HK-2 (cell line): ENCODE measurements at regions not wholly inside any gene's neighbourhood (a gene's known extent, or its start where the extent isn't known, plus 50 kb on each side); places are given as distances from the start of the nearest gene placed in this dataset.
"Not testable (repeated sequence)": the region's sequence is repeated elsewhere in the genome, so short reads cannot be mapped to it uniquely, and the experiment has no call there.

ENCODE experiments used
- DNase-seq: peaks from one replicate; pipeline ENCODE4 v3.0.0-alpha.2; 2018; ENCODE audit not compliant: unreplicated experiment

DNA sequence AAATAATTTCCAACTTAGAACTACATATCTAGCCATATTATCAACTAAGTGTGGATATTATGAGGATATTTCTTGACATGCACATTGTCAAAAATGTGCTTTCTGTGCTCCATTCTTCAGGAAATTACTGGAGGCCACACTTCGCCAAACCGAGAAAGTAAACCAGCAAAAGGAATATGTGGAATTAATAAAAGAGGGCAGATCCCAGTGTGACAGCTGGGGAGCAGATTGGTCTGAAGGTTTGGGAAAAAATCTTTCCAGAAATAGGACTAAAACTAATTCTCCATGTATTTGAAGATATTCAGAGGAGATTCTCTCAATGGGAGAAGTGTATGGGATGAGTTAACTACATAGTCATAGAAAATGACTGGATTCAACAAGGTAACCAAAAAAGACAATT is 546.9 kb upstream of the API5 start:
- no peak for DNase-seq

DNA sequence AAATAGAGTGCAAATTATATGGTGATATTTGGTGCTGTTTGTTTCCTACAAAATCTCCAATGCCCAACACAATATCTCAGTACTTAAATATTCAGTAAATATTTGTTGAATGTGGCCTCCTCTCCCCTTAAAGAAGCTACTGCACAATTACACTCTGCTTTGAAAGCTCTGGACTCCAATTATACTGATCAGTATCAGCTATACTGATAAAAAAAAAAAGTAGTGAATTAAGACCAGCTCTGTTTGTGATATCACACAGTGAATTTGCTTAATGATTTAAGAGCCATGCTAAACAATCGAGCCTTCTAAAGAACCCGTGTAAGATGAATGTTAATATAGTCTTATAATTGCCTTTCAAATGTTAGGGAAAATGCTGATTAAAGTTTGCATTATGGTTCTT is 543.2 kb upstream of the API5 start:
- DNase-seq = no peak

DNA sequence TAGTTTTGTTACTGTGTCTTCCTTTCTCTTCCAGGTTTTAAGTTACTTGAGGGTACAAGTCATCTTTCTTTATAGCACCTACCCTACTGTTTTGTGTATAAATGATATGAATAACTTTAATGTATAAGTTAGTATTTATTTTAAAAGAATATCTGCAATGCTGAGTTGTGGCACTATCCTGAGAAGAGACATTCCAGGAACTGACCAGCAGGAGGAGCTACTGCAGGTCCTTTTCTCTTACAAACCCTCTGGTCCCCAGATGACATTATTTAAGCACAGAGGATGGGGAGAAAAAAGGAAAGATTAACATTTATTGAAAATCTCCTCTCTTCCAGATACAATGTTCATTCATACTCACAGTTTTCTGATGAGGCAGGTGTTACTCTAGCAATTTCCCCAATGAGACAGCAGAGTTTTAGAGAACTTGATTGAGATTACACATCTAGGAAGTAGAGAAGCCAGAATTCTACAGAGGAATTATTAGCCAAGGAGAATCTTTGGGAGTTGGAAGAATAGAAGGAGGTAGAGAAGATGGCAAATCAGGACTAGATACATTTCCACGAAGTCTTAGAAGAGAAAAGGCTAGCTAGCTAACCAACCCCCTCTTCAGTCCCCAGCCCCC is 541.2 kb upstream of the API5 start:
- peak; percentile 2 for DNase-seq

DNA sequence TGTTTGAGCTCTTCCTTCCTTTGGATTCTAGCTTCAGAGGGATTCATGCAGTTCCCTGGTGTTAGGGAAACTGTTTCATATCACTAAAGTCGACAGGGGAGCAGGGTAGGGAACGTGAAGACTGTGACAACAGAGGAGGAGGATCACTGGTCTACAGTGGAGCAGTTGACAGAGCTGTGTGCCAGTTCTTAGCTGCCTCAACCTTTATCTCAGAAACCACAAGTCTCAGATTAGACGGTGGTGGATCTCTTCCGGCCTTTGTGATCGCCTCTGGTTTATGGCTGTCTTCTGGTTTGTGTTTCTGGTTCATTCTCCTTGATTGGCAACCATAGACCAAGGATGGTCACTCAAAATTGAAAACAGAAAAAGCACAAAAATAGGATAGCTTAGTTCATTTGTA is 538.9 kb upstream of the API5 start:
- DNase-seq = no peak

DNA sequence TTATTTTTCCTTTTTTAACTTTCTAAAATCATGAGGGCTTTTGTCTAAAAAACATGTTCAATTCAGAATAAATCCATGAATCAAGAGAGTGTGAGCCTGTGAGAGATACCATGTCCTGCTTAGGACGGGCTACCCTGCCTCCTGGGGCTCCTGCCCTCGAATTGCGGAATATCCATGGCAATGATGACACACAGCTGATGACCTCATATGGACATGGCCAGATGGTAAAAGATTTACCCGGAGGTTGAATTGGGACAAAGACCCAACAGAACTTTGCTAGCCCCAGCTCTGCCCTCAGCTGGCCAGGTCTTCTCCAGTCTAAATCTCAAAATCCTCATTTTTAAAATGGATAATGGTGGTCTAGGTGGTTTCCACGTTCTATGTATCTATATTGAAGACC is 538.1 kb upstream of the API5 start:
- no peak for DNase-seq

DNA sequence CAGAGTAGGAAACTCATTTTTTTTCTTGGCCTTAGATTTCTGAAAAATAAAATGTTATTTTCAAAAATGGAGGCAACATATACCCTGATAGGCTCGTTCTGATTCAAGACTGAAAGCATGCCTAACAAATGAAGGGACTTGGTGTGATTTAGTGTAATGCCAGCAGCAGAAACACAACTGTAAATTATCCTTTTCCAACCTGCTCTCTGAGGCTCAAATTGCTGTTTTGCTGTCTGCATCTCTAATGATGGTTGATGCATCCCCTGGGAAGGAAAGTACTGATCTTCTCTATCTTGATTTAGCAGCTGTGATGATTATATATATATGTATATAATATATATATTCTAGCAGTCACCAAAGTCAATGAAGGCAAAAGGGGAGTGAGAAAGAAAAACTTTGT is 537.2 kb upstream of the API5 start:
- DNase-seq = no peak

DNA sequence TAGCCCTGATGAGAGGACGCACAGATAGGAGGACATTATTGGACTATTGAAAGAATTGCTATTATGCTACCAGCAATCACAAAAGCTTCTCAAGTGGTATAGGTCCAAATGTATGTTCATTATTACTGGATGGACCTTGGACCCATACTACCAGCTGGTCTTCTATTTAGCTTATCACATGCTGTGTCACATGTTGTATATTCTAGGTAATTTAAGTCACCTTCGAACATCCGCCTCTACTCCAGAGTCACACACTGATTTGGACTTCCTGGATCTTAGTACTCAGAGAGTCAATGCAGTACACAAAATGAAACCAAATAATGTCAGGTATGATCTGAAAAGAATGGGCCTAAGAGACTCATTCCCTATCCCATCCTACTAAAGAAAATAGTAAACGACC is 534.0 kb upstream of the API5 start:
- DNase-seq = no peak

DNA sequence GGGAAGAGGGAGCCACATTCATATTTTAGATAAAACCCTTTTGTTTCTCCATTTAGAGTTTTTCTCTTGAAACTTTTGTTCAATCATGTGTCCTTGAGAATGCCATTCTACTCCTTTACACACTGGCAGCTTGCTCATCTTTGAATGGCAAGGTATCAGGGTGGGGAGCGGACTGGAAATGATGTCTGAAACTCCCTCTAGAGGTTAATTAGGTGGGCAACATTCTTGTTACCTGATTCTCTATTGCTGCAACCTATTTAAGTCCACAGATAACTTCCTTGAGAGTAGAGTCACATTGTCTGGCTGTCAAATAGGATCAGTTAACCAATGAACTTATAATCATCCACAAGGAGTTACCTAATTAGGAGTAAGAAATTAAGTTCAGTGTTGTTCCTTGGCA is 533.6 kb upstream of the API5 start:
- no peak for DNase-seq

DNA sequence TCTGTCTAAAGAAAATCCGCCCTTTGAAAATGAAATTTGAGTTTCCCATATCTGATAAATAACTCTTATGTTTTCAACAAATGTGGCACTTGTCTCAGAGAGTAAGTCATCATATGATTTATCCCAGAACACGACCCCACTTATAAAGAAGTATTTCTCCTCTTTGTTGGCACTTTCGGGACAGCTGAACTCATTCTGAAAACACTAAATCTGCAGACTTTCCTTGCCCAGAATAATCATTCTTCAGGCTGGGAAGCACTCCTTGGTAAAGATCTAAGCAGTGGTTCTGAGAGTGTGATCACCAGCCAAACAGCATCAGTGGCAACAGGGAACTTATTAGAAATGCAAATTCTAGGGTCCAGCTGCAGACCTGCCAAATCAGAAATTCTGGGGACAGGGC is 532.2 kb upstream of the API5 start:
- DNase-seq = no peak

DNA sequence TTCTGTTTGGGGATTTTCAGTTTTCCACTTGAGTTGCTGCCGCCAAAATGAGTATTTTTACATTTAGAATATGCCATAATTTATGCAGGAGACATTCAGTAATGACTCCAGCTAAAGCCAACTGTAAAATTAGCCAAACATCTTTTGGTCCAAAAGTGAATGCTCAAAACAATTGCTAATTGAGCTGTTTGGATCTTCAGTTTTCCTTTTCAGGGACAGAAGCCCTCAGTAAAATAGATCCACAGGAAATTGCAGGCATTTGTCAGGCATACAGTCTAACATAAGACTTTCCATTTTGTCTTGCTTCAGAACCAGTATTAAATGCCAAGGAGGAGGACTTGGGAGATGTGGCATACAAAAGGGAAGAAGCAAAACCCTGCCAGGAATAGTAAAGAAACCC is 524.8 kb upstream of the API5 start:
- DNase-seq = no peak

DNA sequence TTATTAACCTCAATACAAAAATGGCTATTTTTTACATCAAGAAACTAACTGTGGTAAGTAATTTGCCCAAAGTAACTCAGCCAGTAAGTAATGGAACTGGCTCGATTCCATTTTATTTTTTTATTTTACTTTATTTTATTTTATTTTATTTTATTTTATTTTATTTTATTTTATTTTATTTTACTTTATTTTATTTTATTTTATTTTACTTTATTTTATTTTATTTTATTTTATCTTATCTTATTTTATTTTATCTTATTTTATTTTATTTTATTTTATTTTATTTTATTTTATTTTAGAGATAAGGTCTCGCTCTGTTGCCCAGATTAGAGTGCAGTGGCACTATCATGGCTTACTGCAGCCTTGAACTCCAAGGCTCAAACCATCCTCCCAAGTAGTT is 516.3 kb upstream of the API5 start:
- not testable (repeated sequence) for DNase-seq

DNA sequence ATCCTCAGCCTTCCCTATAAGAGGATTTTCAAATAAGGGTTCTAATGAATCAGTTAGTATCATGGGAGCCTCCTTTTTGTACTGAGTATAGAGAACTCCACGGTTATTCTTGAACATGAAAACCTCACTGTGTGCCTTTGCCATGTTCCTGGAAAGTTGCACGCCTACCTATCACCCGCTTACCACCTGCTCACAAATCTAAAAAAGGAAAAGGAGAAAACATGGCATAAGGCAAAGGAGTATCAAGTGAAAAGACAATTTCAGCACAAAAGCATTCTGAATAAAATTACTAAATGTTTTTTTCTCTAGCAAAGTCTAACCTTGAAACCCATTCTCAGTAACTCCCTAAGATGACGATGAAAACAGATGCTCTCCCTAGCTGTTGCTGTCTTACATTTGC is 511.8 kb upstream of the API5 start:
- DNase-seq = no peak

DNA sequence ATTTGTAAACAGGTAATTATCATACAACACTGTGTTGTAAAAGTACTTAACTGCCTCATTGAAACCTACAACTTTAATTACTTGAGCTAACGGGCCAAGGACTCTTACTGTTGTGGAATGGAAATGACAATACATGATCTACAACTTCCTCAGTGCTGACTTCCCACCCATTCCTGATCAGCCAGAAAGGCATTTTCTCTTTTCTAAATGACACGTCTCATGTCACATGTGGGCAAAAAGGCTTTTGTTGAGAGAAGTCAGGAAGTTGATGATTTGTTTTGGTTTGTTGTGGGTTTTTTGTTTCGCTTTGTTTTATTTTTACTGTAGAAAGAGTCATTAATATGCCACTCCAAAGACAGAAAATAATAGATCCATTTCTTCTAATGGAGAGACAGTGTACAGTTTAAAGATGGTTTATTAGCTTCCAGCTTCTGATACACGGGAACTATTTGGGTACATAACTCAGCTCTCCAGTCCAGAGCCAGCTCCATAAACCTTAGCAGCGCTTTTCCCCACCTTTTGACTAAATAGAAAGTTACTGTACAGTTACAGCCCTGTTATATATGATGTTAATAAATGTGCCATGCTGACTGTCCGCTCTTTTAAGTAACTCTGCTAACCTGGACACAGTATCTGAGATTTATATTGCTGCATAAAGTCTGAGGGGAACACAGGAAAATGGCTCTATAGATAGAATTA is 509.4 kb upstream of the API5 start:
- DNase-seq = no peak

DNA sequence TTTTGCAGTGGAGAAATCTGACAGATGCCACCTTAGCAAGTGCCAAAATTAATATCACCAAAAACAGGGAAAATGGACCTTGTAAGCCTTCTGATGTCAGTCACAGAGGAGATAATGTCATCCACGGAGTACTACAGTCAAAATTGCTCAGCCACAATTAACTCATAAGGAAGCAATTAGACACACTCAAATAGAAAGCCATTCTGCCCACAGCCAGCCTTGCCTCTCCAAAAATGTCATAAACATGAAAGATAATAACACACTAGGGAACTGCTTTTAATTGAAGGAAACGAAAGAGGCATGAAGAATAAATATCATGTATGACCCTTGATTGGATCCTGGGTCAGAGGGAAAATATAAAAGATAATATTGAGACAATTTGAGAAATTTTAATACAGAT is 505.6 kb upstream of the API5 start:
- DNase-seq = no peak

DNA sequence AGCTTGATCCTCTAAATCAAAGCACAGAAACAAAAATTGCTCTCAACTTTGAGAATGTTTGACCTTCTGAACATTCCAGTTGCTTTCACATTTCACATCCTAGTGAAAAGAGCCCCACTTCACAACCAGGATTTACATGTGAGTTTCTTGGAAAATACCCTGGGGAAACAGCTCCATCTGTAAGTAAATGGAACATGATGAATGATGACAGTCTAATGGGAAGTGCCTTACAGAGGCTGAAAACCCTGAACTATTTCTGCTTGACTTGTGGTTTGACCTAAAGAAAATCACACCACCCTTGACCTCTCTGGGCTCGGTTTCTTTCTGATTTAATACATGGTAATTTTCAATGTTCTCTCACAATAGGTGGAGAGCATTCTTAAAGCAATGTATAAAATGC is 499.4 kb upstream of the API5 start:
- no peak for DNase-seq

DNA sequence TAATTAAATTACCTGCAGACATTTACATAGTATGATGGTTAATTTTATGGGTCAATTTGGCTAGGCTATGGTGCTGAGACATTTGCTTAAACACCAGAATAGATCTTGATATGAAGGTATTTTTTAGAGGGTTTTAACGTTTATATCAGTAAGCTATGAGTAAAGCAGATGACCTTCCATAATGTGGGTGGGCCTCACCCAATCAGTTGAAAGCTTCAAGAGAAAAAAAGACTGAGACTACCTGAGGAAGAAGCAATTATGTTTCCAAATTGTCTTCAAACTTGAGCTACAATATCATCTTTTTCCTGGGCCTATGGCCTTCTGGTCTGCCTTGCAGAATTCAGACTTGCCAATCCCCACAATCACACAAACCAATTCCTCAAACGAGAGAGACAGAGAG is 498.8 kb upstream of the API5 start:
- no peak for DNase-seq

DNA sequence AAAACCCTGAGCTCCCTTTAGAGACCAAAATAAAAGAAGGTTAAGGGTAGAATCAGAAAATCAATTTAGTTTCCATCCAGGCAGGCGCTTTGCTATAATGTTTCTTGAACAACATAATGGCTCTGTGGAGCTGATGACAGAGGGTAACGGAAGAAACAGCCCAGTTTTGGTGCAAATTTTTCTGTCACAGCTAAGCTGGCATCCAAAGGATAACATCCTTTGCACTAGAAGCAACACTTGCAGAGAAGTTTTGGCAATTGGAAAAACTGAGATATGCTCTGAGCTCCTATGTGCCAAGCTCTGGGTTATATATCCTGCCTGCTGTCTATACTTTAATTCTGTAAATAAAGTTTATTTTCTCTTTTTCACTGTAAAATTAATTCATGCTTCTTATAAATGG is 495.3 kb upstream of the API5 start:
- no peak for DNase-seq

DNA sequence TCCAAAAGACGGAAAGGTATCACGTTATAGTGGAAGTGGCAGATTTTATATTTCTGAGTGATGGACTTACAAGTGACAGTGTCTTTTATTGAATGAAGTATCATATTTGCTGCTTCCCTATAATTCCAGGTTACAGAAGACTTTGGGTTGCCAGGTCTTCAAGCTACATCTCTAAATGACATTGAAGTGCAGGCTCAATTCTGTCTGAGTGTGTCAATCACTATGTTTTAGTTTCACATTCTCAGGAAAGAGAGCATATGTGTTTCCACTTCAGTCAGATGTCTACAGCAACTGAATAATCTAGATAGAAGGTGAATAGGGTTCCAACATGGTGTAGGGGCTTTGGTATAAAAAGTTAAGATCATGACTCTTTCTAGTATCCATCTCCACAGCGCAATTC is 492.7 kb upstream of the API5 start:
- no peak for DNase-seq

DNA sequence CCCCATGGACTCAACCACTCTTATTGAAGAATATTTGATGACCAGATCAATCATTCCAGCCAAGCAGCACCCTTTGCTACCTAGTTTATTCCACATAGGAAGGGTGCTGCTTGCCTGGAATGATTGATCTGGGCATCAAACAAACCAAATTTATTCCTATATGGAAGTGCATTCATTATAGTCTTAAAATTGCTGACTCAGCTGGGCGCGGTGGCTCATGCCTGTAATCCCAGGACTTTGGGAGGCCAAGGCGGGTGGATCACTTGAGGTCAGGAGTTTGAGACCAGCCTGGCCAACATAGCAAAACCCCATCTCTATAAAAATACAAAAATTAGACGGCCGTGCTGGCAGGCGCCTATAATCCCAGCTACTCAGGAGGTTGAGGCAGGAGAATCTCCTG is 489.6 kb upstream of the API5 start:
- DNase-seq = not testable (repeated sequence)

DNA sequence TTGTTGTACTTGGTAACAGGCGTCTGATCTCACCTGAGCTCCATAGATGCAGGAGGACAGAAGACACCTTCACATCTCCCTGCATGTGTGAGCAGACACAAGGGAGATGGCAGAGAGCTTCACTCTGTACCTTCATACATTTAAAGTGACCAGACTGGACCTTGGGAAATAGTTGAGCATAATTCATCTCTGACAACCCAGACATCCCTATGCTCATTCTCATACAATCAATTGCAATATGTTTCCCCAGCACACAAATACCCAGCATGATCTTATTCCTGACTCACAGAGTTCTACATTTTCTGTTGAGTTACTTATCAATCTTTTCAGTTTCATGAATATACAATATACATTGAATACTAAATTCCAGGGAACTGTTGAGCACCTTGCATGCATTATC is 488.2 kb upstream of the API5 start:
- no peak for DNase-seq

DNA sequence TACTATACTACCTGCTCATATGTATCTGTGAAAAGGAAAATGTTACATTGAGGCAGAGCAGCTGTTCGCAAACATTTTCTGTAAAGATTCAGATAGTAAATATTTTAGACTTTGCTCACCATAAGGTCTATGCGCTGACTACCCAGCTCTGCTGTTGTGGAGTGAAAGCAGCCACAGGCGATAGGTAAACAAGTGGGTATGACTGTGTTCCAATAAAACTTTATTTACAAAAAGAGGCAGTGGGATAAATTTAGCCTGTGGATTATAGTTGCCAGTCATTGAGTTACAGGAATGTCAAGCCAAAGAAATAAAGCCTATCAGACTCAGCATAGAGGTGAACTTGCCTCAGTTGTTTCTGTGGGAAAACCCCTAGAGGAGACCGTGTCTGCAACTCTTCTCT is 487.7 kb upstream of the API5 start:
- no peak for DNase-seq

DNA sequence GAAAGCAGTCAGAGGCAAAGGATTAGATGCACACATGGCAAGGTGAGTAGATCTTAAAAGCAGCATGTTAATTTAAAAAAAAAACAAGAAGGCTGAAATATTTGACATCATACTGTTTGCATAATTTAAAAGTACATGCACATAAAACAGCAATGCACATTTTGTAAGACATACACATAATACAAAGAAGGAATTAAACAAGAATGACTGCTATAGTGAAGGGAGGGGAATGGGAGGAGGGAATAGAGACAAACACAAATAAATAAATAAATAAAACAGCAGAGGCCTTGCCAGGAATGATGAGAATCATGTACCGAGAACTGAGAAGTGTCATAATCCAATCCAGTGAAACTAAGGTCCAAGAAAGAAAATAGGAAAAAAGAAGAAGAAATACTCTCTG is 486.2 kb upstream of the API5 start:
- no peak for DNase-seq

DNA sequence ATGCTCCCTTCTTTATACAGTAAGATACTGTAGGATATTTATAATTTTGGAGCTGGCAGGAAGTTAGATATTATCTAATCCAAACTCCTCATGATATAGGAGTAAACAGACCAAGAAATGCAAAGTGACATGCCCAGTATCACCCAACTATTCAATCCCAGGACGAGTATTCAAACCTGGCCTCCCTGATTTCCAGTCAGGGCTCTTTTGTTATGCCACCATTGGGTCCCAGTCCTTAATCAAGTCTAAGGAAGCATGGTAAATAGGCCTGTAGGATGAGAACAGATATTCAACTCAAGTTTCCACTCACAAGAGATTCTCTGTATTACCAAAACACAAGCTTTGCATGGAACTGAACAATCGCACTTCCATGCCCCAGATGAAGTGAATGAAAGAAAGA is 484.0 kb upstream of the API5 start:
- DNase-seq = no peak

DNA sequence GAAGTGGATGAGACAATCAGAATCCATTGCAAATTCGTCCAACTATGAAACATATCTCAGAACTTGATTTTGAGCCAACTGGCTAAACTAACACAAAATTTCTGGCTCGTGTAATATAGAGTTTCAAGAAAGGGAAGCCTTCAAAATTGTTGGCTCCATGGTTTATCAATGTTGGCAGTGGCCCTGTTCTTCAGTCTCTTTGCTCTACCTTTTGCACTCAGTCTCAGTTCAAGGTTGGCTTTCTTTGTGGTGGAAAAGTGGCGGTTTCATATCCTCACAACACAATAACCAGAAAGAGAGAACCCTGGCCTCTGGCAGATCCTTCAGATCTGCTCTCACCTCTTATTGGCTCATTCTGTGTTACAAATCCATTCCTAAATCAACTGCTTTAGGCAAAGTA is 473.8 kb upstream of the API5 start:
- DNase-seq = no peak
